Ovary (tissue), 3 donors: ENCODE measurements at regions not wholly inside any gene's neighbourhood (a gene's known extent, or its start where the extent isn't known, plus 50 kb on each side); places are given as distances from the start of the nearest gene placed in this dataset.

ENCODE experiments used
- CTCF ChIP-seq, 3 donors: fragments of 450-650 bp in 2 of 3; fragments of 200-600 bp in 1 of 3; IDR thresholded peaks; one replicate each; pipeline versions ENCODE4 v1.5.1 to v1.8.0; 2016 to 2022; ENCODE audit warnings: antibody characterized with exemption in 3 of 3, mild to moderate bottlenecking in 1 of 3
- POLR2A ChIP-seq: fragments of 450-650 bp; IDR thresholded peaks from one replicate; pipeline ENCODE4 v1.6.1; 2017; ENCODE audit warnings: antibody characterized with exemption, mild to moderate bottlenecking, moderate library complexity
- donor health status: DM: no; HTN: no; CAD: no.

- TF ChIP-seq CTCF (IDR thresholded peaks at IDR 0.05) (no peak), POLR2A (no peak)
These were observed 120.0 kb downstream of the CEBPB start for GRCh38 chr20:50310673-50311051.
